Duodenal mucosa (tissue), 2 donors: ENCODE measurements at regions not wholly inside any gene's neighbourhood (a gene's known extent, or its start where the extent isn't known, plus 50 kb on each side); places are given as distances from the start of the nearest gene placed in this dataset.
"Not testable (repeated sequence)": the region's sequence is repeated elsewhere in the genome, so short reads cannot be mapped to it uniquely, and the experiment has no call there.

Experiments
- H3K27ac ChIP-seq: one replicate; pipeline ENCODE4 v1.7.0; 2013; ENCODE audit warnings: low read depth, low read length
- H3K27me3 ChIP-seq, 2 donors: one replicate each; pipeline ENCODE4 v1.7.0; 2013; ENCODE audit warnings: low read length in 2 of 2, control low read depth in 1 of 2; ENCODE audit not compliant: insufficient read depth in 2 of 2, control insufficient read depth in 1 of 2
- H3K36me3 ChIP-seq, 2 donors: one replicate each; pipeline ENCODE4 v1.7.0; 2013; ENCODE audit warnings: low read length in 2 of 2, control low read depth in 1 of 2; ENCODE audit not compliant: insufficient read depth in 2 of 2, control insufficient read depth in 1 of 2
- H3K4me1 ChIP-seq, 2 donors: one replicate each; pipeline ENCODE4 v1.7.0; 2013; ENCODE audit warnings: low read length in 2 of 2, control low read depth in 1 of 2; ENCODE audit not compliant: insufficient read depth in 2 of 2, control insufficient read depth in 1 of 2
- H3K4me3 ChIP-seq, 2 donors: one replicate each; pipeline ENCODE4 v1.7.0; 2013; ENCODE audit warnings: low read length in 2 of 2, low read depth in 1 of 2
- H3K9ac ChIP-seq, 2 donors: one replicate each; pipeline ENCODE4 v1.7.0; 2013; ENCODE audit warnings: low read length in 2 of 2, low read depth in 1 of 2
- H3K9me3 ChIP-seq, 2 donors: one replicate each; pipeline ENCODE4 v1.7.0; 2013; ENCODE audit warnings: low read length in 2 of 2, control low read depth in 1 of 2; ENCODE audit not compliant: control insufficient read depth in 1 of 2

DNA sequence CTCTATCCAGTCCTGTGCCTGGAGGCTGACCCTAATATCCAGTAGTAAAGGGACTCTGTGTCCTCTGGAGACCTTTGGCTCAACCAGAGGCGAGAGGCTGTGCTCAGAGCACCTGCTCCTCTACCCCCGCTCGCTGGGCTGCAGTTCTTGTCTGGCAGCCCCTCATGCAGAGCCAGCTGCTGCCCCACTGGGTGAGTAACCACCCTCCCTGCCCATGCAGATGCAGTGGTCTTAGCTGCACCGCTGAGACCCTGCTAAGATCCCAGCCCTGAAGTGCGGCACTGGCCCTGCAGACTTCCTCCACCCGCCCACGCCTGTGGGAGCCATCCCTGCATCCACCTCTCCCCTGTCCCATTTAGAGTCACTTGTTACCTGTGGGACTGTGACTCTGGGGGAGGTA lies 347.5 kb upstream of the SFSWAP start:
- no peak overlapping the region for H3K9ac ChIP-seq

DNA sequence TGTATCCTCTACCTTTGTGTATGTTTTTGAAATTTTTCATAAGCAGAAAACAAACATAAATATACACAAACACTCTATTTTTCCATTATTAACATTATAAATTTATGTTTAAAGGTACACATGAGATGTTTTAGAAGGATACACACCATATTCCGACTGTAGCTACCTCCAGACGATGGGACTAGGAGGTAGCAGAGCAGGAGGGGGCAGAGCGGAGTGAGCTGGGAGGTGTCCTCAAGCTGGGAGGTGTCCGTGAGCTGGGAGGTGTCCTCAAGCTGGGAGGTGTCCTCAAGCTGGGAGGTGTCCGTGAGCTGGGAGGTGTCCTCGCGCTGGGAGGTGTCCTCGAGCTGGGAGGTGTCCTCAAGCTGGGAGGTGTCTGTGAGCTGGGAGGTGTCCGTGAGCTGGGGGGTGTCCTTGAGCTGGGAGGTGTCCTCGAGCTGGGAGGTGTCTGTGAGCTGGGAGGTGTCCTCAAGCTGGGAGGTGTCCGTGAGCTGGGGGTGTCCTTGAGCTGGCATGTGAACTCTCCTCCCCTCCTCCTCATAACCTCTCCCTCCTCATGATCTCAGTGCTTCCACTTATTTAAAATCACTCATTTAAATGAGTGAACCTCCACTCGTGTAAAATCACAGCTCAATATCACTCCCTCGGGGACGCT lies 346.9 kb upstream of the SFSWAP start:
- no peaks in the 10 kb centered on the region for H3K9me3 ChIP-seq
- H3K4me3 ChIP-seq, result no peak overlapping the region
- no peak overlapping the region for H3K9ac ChIP-seq
- H3K27me3 ChIP-seq, result no peaks in the 10 kb centered on the region
- no peaks in the 10 kb centered on the region for H3K4me1 ChIP-seq
- no peak overlapping the region for H3K27ac ChIP-seq
- H3K36me3 ChIP-seq, result no peaks in the 10 kb centered on the region

More for the DNA sequence above, 347.5 kb upstream of the SFSWAP start:
- Histone ChIP-seq H3K4me3 (no peak overlapping the region), H3K36me3 (no peaks in the 10 kb centered on the region), H3K4me1 (no peaks in the 10 kb centered on the region), H3K27ac (no peak overlapping the region), H3K9me3 (no peaks in the 10 kb centered on the region), H3K27me3 (no peaks in the 10 kb centered on the region)

- H3K9ac ChIP-seq, result no peak overlapping the region
- no peaks in the 10 kb centered on the region for H3K9me3 ChIP-seq
- no peaks in the 10 kb centered on the region for H3K36me3 ChIP-seq
- no peak overlapping the region for H3K4me3 ChIP-seq
- H3K4me1 ChIP-seq, result no peaks in the 10 kb centered on the region
- no peak overlapping the region for H3K27ac ChIP-seq
- H3K27me3 ChIP-seq, result no peaks in the 10 kb centered on the region
These were observed 345.7 kb upstream of the SFSWAP start for GRCh38 chr12:131364903-131365820.

GRCh38 chr12:131365821-131366260 lies 345.0 kb upstream of the SFSWAP start:
- H3K9me3 ChIP-seq, result no peaks in the 10 kb centered on the region
- no peak overlapping the region for H3K9ac ChIP-seq
- no peaks in the 10 kb centered on the region for H3K36me3 ChIP-seq
- H3K27ac ChIP-seq, result no peak overlapping the region
- no peaks in the 10 kb centered on the region for H3K4me1 ChIP-seq
- H3K4me3 ChIP-seq, result no peak overlapping the region
- H3K27me3 ChIP-seq, result no peaks in the 10 kb centered on the region

DNA sequence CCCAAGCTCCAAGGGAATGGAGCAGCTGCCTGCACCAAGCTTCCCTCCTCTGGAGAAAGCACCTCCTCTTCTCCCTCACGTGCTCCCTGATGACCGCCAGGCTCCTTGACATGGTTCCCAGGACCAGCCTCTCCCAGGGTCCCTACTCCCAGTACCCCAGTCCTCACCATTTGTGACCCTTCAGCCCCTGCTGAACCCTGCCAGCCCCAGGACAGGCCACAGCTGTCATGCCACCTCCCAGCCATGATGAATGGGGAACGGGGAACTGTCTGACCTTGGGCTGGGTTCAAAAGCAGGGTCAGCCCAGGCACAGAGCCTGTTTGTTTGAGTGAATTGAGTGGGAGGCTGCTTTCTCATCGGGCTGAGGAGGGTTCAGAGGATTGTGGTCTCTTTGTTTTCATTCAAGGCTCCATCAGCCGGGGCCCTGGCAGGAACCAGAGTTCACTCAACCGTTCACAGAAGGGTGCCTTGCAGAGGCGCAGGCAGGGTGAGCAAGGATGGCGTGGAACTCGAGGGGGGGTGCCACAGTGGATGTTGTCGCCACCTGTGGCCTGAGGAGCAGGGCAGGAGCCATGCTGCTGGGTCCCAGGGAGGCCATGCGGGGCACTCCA lies 344.5 kb upstream of the SFSWAP start:
- H3K9ac ChIP-seq, result no peak overlapping the region
- no peaks in the 10 kb centered on the region for H3K9me3 ChIP-seq
- no peak overlapping the region for H3K4me3 ChIP-seq
- no peaks in the 10 kb centered on the region for H3K4me1 ChIP-seq
- H3K27me3 ChIP-seq, result no peaks in the 10 kb centered on the region
- H3K27ac ChIP-seq, result no peak overlapping the region
- no peaks in the 10 kb centered on the region for H3K36me3 ChIP-seq

GRCh38 chr12:131367067-131367982 lies 343.6 kb upstream of the SFSWAP start:
- H3K36me3 ChIP-seq, H3K27me3 ChIP-seq, H3K9me3 ChIP-seq, H3K4me3 ChIP-seq, H3K4me1 ChIP-seq, H3K27ac ChIP-seq, H3K9ac ChIP-seq: not testable (repeated sequence)

- Histone ChIP-seq H3K9me3 (no peaks in the 10 kb centered on the region), H3K36me3 (no peaks in the 10 kb centered on the region), H3K9ac (no peak overlapping the region), H3K27ac (no peak overlapping the region), H3K4me3 (no peak overlapping the region), H3K27me3 (no peaks in the 10 kb centered on the region), H3K4me1 (peaks cover 0 to 3% of the 10 kb centered on the region in 2 donors)
These were observed 342.8 kb upstream of the SFSWAP start for GRCh38 chr12:131367983-131368667.

GRCh38 chr12:131368668-131369071 lies 342.2 kb upstream of the SFSWAP start:
- no peaks in the 10 kb centered on the region for H3K36me3 ChIP-seq
- H3K4me3 ChIP-seq, result no peak overlapping the region
- H3K9me3 ChIP-seq, result no peaks in the 10 kb centered on the region
- H3K4me1 ChIP-seq, result peaks cover 0 to 3% of the 10 kb centered on the region in 2 donors
- H3K9ac ChIP-seq, result no peak overlapping the region
- H3K27me3 ChIP-seq, result no peaks in the 10 kb centered on the region
- no peak overlapping the region for H3K27ac ChIP-seq

DNA sequence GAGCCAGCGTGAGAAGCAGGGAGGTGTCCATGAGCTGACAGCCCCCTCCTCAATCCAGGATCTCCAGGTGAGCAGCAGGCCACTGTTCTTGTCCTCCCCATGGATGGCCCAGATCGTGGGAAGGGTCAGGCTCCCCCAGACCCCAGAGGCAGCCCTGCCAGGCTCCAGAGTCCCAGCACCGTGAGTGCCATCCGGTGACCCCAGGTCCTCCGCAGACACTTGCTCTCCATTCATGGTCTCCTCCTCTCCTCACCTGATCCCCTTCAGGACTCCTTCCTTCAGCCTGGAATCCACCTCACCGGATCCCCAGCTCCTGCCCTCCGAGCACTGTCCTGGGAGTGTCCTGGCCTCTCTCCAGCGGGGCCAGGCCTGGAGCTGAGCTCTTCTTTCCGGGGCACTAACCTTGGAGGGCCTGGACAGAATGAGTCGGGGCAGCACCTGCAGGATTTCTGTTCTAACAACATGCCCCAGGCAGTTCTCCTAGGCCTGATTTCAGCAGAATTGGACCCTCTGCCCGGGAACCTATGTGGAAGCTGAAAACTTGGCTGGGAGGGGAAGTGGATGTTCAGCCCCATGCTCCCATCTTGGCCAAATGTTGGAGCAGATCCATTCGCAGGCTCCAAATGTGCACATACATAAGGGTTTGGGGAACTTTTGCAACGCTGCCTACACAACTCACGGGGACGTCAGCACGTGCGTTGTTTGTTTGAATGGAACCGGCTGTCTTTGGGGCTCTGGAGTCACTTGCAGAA lies 341.6 kb upstream of the SFSWAP start:
- Histone ChIP-seq H3K27ac (no peak overlapping the region), H3K9me3 (no peaks in the 10 kb centered on the region), H3K4me1 (peaks cover 0 to 3% of the 10 kb centered on the region in 2 donors), H3K4me3 (no peak overlapping the region), H3K9ac (no peak overlapping the region), H3K36me3 (no peaks in the 10 kb centered on the region), H3K27me3 (no peaks in the 10 kb centered on the region)
